ENCODE measurements at regions not wholly inside any gene's neighbourhood (a gene's known extent, or its start where the extent isn't known, plus 50 kb on each side); places are given as distances from the start of the nearest gene placed in this dataset.

DNA sequence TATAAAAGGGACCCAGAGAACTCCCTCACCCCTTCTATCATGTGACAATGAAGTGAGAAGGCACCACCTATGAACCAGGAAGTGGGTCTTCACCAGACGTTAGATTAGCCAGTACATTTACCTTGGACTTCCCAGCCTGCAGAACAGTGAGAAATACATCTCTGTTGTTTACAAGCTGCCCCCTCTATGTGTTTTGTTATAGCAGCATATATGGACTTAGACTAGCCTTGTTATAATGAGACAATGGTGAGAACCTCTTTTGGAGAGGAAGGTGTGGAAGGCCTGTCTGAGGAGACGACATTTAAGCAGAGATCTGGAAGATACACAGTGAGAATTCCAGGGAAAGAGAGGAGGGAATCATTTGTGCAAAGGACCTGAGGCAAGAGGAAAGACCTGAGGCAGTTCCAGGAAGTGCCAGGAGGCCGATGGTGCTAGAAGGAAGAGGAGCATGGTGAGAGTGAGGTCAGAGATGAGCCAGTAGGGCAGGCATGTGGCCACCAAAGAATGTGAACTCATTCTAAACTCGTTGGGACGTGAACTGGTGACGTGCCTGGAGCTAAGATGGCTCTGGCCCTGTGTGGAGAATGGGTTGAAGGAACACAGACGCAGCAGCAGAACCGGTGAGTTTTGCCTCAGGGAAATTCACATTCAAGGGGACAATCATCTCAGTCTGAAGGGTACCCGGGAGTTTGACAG is 98.9 kb upstream of the IRF2BP2 start:
- DNase-seq = no peak

- DNase-seq = no peak
These were observed 97.7 kb upstream of the IRF2BP2 start for GRCh38 chr1:234707641-234708040.

DNA sequence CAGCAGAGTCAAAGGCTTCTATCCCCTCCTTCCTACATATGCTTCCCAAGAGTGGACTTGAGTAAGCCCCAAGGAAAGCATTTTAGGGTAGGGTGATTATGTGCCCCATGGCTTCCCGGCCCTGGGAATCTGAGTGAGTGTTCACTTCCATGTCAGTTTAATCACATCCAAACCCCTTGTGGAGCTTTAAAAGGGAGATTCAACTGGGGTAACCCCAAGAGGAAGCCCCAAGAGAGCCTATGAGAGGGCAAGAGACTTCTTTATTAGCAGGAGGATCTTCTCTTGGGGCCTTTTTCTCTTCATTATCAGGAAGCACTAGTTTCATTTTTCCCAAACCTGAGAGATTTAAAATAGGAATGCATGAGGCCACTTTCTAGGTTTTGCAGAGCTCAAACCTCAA is 97.0 kb upstream of the IRF2BP2 start:
- DNase-seq = no peak

DNA sequence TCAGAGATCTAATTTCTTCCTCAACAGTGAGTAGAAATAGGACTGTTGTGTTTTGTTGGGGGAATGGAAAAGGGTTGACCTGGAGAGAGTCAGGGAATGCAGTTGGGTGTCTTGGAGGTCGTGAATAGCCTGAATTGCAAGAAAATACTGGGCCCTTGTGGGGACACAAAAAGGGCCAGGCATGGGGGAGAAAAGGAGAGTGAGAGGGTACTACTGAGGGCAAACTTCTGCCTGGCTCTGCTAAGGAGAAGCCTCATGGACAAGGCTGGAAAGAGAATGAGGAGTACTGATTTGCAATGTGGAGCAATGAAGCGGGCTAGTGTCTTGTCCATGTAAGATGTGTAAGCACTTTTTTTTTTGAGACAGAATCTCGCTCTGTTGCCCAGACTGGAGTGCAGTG is 96.2 kb upstream of the IRF2BP2 start:
- DNase-seq = no peak

DNA sequence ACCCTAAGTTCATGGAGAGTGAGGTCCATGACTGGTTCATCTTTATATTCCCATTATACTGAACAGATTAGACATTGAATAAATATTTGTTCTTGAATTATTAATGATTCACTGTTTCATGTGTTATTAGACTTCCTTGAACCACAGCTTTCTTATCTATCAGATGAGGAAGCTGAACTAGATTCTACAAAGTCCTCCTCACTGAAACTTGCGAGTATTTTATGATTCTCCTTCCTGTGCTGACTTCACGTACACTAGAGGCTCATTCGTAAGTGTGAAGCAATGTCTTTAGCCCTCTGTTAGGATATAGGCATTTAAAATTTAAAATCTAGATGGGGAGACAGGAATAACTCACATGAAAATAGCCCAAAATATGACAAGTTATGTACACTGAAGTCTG is 95.6 kb upstream of the IRF2BP2 start:
- DNase-seq = no peak

DNA sequence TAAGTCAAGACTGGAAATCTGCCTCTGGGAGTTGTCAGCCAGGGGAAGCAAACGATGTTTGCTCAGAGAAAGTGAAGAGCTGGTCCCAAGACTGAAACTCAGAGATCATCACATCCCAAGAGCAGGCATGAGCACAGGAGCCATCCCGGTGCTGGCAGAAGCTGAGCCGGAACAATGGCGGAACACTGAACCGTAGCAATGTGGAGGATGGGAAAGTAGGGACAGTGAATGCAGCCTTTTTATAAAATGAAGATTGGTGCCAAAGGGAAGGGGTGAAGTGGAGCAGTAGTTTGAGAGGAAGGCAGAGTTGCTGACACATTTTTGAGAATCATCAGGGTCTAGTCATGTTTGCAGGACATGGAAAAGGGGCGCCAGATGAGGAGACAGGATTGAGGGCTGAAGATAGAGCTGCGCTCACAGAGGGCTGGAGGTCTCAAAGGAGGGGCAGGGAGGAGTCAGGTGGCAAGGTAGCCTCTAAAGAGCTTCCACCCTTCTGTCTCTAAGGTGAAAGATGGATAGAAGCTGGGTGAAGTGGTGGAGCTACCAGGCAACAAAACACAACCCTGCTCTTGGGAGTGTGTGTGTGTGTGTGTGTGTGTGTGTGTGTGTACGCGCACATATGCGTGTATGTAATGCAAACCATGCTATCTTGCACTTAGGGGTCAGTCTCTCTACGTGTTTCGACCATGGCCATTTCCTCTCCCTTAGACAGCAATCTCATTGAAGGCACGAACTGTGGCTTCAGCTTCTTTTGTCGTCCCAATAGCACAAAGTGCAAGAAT is 94.3 kb upstream of the IRF2BP2 start:
- DNase-seq = no peak

GRCh38 chr1:234702342-234703000 is 92.5 kb upstream of the IRF2BP2 start:
- no peak for DNase-seq

- no peak for DNase-seq
These were observed 91.9 kb upstream of the IRF2BP2 start for GRCh38 chr1:234701737-234702341.

- no peak for DNase-seq
These were observed 90.1 kb upstream of the IRF2BP2 start for GRCh38 chr1:234699795-234700665.

- no peak for DNase-seq
These were observed 88.7 kb upstream of the IRF2BP2 start for GRCh38 chr1:234698686-234699085.

- no peak for DNase-seq
These were observed 87.8 kb upstream of the IRF2BP2 start for GRCh38 chr1:234697741-234698140.

DNA sequence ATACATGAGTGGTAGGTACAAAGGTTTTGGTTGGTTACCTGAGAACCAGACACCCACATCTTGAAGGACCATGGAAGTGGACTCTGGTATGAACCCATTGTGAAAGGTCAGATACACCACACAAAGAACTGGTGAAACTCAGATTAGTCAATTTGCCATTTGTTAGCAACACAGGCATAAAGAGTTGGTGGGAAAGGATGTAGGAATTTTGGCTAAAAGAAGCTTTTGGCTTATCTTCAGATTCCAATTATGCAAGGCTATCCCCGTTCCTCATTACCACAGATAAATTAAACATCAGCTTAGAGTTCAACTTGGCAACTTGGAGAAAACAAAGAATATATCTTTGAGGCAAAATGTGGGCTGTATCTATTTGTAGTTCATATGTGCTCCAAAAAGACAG is 87.0 kb upstream of the IRF2BP2 start:
- DNase-seq = no peak

DNA sequence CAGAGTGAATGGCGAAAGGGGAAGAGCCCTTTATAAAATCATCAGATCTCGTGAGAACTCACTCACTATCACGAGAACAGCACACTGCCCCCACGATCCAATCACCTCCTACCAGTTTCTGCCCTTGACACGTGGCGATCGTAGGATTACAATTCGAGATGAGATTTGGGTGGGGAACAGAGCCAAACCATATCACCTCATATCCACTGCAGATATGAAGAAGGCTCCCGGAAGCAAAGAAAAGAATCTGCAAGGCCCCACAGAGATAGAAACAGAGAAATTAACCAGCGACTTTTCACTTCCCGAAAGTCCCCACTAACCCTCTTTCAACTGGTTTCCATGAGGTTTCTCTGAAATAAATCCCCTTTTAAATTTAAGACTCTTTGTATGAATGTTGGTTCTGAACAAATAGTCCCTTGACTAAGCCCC is 86.2 kb upstream of the IRF2BP2 start:
- no peak for DNase-seq

- no peak for DNase-seq
These were observed 84.7 kb upstream of the IRF2BP2 start for GRCh38 chr1:234694661-234695060.

DNA sequence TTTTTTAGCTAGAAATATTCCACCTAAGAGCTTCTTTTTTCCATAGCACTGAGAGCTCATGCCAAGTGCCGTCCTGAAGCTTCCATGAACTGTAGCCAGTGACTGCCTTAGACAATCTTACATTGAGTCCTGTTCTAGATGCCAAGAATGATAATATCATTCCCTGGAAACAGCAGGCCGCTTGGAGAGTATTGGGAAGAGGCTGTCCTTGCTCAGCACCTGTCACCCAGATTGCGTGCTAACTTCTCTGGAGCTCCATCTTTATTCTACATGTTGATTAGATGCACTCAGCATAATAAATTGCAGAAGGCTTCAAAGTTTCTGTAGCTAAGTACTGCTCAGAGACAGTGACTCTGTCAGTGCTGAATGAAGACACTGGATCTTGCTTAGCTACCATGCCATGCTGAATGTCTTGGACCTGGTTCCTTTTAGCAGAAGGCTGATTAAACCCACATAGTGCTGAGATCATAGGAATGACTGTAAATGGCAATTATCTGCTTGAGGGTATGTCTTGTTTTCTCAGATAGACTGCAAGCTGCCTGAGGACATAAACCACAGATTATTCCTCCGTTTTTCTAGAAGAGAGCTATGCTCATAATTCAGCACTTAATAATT is 83.1 kb upstream of the IRF2BP2 start:
- DNase-seq = no peak

- no peak for DNase-seq
These were observed 81.6 kb upstream of the IRF2BP2 start for GRCh38 chr1:234691567-234691966.

- no peak for DNase-seq
These were observed 80.9 kb upstream of the IRF2BP2 start for GRCh38 chr1:234690872-234691271.

DNA sequence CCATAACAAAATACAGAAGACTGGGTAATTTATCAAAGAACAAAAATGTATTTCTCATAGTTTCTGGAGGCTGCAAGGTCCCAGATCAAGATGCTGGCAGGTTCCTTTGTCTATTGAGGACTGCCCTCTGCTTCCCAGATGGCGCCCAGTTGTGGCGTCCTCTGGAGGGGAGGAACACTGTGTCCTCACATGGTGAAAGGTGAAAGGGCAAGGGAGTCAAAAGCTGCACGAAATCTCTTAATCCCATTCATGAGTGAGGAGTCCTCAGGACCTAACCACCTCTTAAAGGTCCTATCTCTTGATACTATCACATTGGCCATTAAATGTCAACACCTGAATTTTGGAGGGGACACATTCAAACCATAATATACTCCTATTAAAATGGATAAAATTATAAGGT is 79.3 kb upstream of the IRF2BP2 start:
- DNase-seq = no peak

GRCh38 chr1:234687011-234687410 is 77.0 kb upstream of the IRF2BP2 start:
- no peak for DNase-seq

DNA sequence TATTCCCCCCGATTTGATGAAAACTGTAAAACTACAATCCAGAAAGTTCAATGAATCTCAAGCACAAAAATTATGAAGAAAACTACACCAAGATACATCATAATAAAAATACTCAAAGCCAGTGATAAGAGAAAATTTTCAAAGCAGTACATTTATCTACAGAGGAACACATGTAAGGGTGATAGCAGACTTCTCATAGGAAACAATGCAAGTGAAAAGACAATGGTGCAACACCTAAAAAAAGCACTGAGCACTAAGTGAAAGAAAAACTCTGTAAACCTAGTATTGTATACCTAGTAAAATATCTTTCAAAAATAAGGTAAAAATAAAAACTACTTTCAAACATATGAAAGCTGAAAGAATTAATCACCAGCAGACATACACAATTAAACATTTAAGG is 76.1 kb upstream of the IRF2BP2 start:
- no peak for DNase-seq

DNA sequence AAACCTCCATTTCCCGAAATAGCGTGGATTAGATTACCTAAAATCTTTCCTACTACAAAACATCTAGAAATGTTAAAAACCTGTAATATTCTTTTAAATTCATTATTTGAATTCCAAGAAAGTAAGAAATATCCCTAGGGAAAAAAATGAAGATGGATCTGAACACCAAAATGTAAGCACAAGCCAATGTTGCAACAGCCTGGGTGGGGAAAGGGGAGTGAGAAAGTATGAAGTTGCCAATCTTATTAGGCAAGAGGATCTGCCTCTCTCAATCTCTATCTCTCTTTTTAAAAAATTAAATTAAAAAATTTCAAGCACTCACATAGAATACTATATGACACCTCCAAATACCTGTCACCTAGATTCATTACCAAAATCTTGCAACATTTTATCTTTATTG is 74.9 kb upstream of the IRF2BP2 start:
- no peak for DNase-seq
